IMR-90 (cell line): ENCODE measurements at regions not wholly inside any gene's neighbourhood (a gene's known extent, or its start where the extent isn't known, plus 50 kb on each side); places are given as distances from the start of the nearest gene placed in this dataset.

Experiments
- ATAC-seq: fragments of 200-7000 bp; cut with Tn5 transposase; 2 replicates; pipeline ENCODE4 v1.9.1; 2020; ENCODE audit warnings: low read depth, mild to moderate bottlenecking, moderate library complexity
- BruUV-seq: library from RNA; stranded (reverse); fragments of 400-500 nt; replicated peaks from 2 replicates; lab custom pipeline; 2021; lab: Mats Ljungman, UMichigan
- CTCF ChIA-PET: fragments of 300-600 bp; formaldehyde crosslinking; extraction: SDS; loops from one replicate; lab custom pipeline; 2021; ENCODE audit warnings: antibody characterized with exemption; lab: Yijun Ruan, JAX
- POLR2A ChIA-PET: fragments of 300-600 bp; sonication (Branson Sonifier 250); formaldehyde crosslinking; loops from one replicate; lab custom pipeline; 2022; ENCODE audit warnings: antibody characterized with exemption; ENCODE audit not compliant: unreplicated experiment; lab: Charles Lee
- DNase-seq: peaks from one replicate; pipeline ENCODE4 v3.0.0; 2013
- H2AFZ ChIP-seq: replicated peaks from 2 replicates; pipeline ENCODE3; 2013; ENCODE audit warnings: low read length, mild to moderate bottlenecking; ENCODE audit not compliant: poor library complexity
- H2AK5ac ChIP-seq: 2 replicates; pipeline ENCODE4 v1.6.1; 2013; ENCODE audit warnings: low read depth, low read length, inconsistent platforms
- H2AK9ac ChIP-seq: replicated peaks from 2 replicates; pipeline ENCODE3; 2013; ENCODE audit warnings: mild to moderate bottlenecking, low read depth, low read length, moderate library complexity; ENCODE audit not compliant: poor library complexity
- H2BK120ac ChIP-seq: 2 replicates; pipeline ENCODE4 v1.6.1; 2013; ENCODE audit warnings: low read depth, low read length, inconsistent platforms
- H2BK15ac ChIP-seq: 3 replicates; pipeline ENCODE4 v1.6.1; 2013; ENCODE audit warnings: low read depth, low read length, inconsistent platforms
- H2BK20ac ChIP-seq: 2 replicates; pipeline ENCODE4 v1.6.1; 2013; ENCODE audit warnings: low read depth, mild to moderate bottlenecking, inconsistent platforms, low read length, moderate library complexity
- H2BK5ac ChIP-seq: 2 replicates; pipeline ENCODE4 v1.6.1; 2013; ENCODE audit warnings: mild to moderate bottlenecking, low read depth, low read length, inconsistent platforms; ENCODE audit not compliant: poor library complexity, severe bottlenecking
- H3K14ac ChIP-seq: replicated peaks from 2 replicates; pipeline ENCODE4 v1.6.1; 2013; ENCODE audit warnings: low read depth, low read length, inconsistent platforms
- H3K18ac ChIP-seq: 2 replicates; pipeline ENCODE4 v1.6.1; 2013; ENCODE audit warnings: low read depth, low read length, control low read depth
- H3K23ac ChIP-seq: 2 replicates; pipeline ENCODE4 v1.6.1; 2013; ENCODE audit warnings: low read depth, low read length, inconsistent platforms
- H3K27ac ChIP-seq: 2 replicates; pipeline ENCODE4 v1.5.1; 2013; ENCODE audit warnings: mild to moderate bottlenecking, control low read depth, low read length; ENCODE audit not compliant: insufficient read depth
- H3K27me3 ChIP-seq: 2 replicates; pipeline ENCODE4 v1.6.1; 2013; ENCODE audit warnings: low read length; ENCODE audit not compliant: control insufficient read depth, insufficient read depth
- H3K36me3 ChIP-seq: 2 replicates; pipeline ENCODE4 v1.6.1; 2013; ENCODE audit warnings: low read length, mixed read lengths; ENCODE audit not compliant: control insufficient read depth, insufficient read depth
- H3K4ac ChIP-seq: 2 replicates; pipeline ENCODE4 v1.6.1; 2013; ENCODE audit warnings: low read depth, low read length, inconsistent platforms
- H3K4me1 ChIP-seq: 2 replicates; pipeline ENCODE4 v1.6.1; 2013; ENCODE audit warnings: low read length, mixed read lengths; ENCODE audit not compliant: control insufficient read depth, insufficient read depth
- H3K4me2 ChIP-seq: 2 replicates; pipeline ENCODE4 v1.6.1; 2013; ENCODE audit warnings: low read depth, mild to moderate bottlenecking, control low read depth, low read length, moderate library complexity
- H3K4me3 ChIP-seq: 2 replicates; pipeline ENCODE4 v1.5.1; 2013; ENCODE audit warnings: low read depth, mild to moderate bottlenecking, control low read depth, low read length, moderate library complexity; ENCODE audit not compliant: insufficient read depth
- H3K56ac ChIP-seq: 2 replicates; pipeline ENCODE4 v1.6.1; 2013; ENCODE audit warnings: low read length, inconsistent platforms; ENCODE audit not compliant: insufficient read depth; ENCODE audit errors: extremely low read depth
- H3K79me1 ChIP-seq, 2 experiments: 2 replicates each; pipeline ENCODE4 v1.6.1; 2013; ENCODE audit warnings: low read length in 2 of 2, inconsistent platforms in 1 of 2, low read depth in 1 of 2
- H3K9ac ChIP-seq: 2 replicates; pipeline ENCODE4 v1.6.1; 2013; ENCODE audit warnings: low read depth, low read length, control low read depth
- H3K9me1 ChIP-seq: 2 replicates; pipeline ENCODE4 v1.6.1; 2013; ENCODE audit warnings: low read length, inconsistent platforms; ENCODE audit not compliant: insufficient read depth
- H3K9me3 ChIP-seq: 2 replicates; pipeline ENCODE4 v1.6.1; 2013; ENCODE audit warnings: low read length; ENCODE audit not compliant: control insufficient read depth, insufficient read depth
- H4K20me1 ChIP-seq: 2 replicates; pipeline ENCODE4 v1.6.1; 2013; ENCODE audit warnings: low read length, inconsistent platforms; ENCODE audit not compliant: insufficient read depth
- H4K5ac ChIP-seq: 2 replicates; pipeline ENCODE4 v1.6.1; 2013; ENCODE audit warnings: mild to moderate bottlenecking, low read depth, low read length, control low read depth
- H4K8ac ChIP-seq, 2 experiments: 2 replicates each; pipeline ENCODE4 v1.6.1; 2013; ENCODE audit warnings: low read depth in 2 of 2, low read length in 2 of 2, control low read depth in 1 of 2, inconsistent platforms in 1 of 2
- H4K91ac ChIP-seq: 2 replicates; pipeline ENCODE4 v1.6.1; 2013; ENCODE audit warnings: low read depth, low read length, inconsistent platforms; ENCODE audit not compliant: insufficient read depth
- BHLHE40 ChIP-seq: fragments of 150-350 bp; IDR thresholded peaks from 2 replicates; pipeline ENCODE4 v1.6.1; 2016; ENCODE audit warnings: mild to moderate bottlenecking, low read depth, low read length
- CEBPB ChIP-seq: IDR thresholded peaks from 2 replicates; pipeline ENCODE4 v1.6.1; 2012; ENCODE audit warnings: low read depth, low read length, improper control_type of control experiment
- CHD1 ChIP-seq: IDR thresholded peaks from 2 replicates; pipeline ENCODE4 v1.6.1; 2012; ENCODE audit warnings: low read depth, low read length, improper control_type of control experiment
- FOS ChIP-seq: fragments of 150-350 bp; IDR thresholded peaks from 2 replicates; pipeline ENCODE4 v1.6.1; 2016; ENCODE audit warnings: low read depth, low read length
- MAFK ChIP-seq: IDR thresholded peaks from 2 replicates; pipeline ENCODE4 v1.6.1; 2012; ENCODE audit warnings: low read depth, low read length, improper control_type of control experiment
- MAZ ChIP-seq: IDR thresholded peaks from 2 replicates; pipeline ENCODE4 v1.6.1; 2012; ENCODE audit warnings: low read depth, mild to moderate bottlenecking, low read length, improper control_type of control experiment, moderate library complexity, borderline replicate concordance
- MXI1 ChIP-seq: IDR thresholded peaks from 2 replicates; pipeline ENCODE4 v1.6.1; 2012; ENCODE audit warnings: low read depth, mild to moderate bottlenecking, low read length, moderate library complexity, borderline replicate concordance
- NFE2L2 ChIP-seq: fragments of 150-350 bp; IDR thresholded peaks from 2 replicates; pipeline ENCODE4 v1.6.1; 2016; ENCODE audit warnings: low read depth, mild to moderate bottlenecking, low read length
- POLR2A ChIP-seq: IDR thresholded peaks from 2 replicates; pipeline ENCODE4 v1.6.1; 2012; ENCODE audit warnings: mild to moderate bottlenecking, low read depth, low read length
- RAD21 ChIP-seq: IDR thresholded peaks from 2 replicates; pipeline ENCODE4 v1.6.1; 2012; ENCODE audit warnings: low read length, improper control_type of control experiment
- RCOR1 ChIP-seq: IDR thresholded peaks from 2 replicates; pipeline ENCODE4 v1.6.1; 2012; ENCODE audit warnings: mild to moderate bottlenecking, low read length, improper control_type of control experiment; ENCODE audit not compliant: insufficient replicate concordance
- RFX5 ChIP-seq: IDR thresholded peaks from 2 replicates; pipeline ENCODE4 v1.8.0; 2012; ENCODE audit warnings: low read depth, mild to moderate bottlenecking, low read length, moderate library complexity
- SMC3 ChIP-seq: fragments of 150-350 bp; IDR thresholded peaks from 2 replicates; pipeline ENCODE4 v1.6.1; 2016; ENCODE audit warnings: low read depth, mild to moderate bottlenecking, antibody characterized with exemption, low read length, moderate library complexity
- WGBS, 2 experiments: methylation state at CpG; one replicate each; pipeline versions ENCODE4 v1.1.5 to v1.1.7; 2013; ENCODE audit warnings: missing lambda C conversion rate in 2 of 2; ENCODE audit not compliant: insufficient read length in 1 of 2; ENCODE audit errors: extremely low coverage in 2 of 2; 5-methylcytosine and 5-hydroxymethylcytosine counted together
- dilution Hi-C: fragments of 300-500 bp; cut with HindIII; formaldehyde crosslinking; loops from one replicate; pipeline ENCODE4 v1.14.3; 2018; ENCODE audit warnings: low sequenced_read_pairs; ENCODE audit not compliant: unreplicated experiment
- in situ Hi-C: fragments of 300-500 bp; cut with MboI; formaldehyde crosslinking; loops from 3 replicates; pipeline ENCODE4 v1.14.3; 2019; ENCODE audit warnings: low sequenced_read_pairs, inconsistent platforms, mixed read lengths
- intact Hi-C: fragments of 100-400 bp; cut with micrococcal nuclease; formaldehyde crosslinking; loops from 2 replicates; pipeline ENCODE4 v1.10.0; 2022
- TF ChIP-seq, protein P1 (sequence below): fragments of 150-350 bp; IDR thresholded peaks from 2 replicates; pipeline ENCODE4 v1.6.1; 2016; ENCODE audit warnings: low read depth, mild to moderate bottlenecking, low read length, moderate library complexity, borderline replicate concordance
- TF ChIP-seq, protein P2 (sequence below): fragments of 150-350 bp; IDR thresholded peaks from 2 replicates; pipeline ENCODE4 v1.6.1; 2017; ENCODE audit warnings: mild to moderate bottlenecking, antibody characterized with exemption, low read length, low read depth
- TF ChIP-seq, protein P3 (sequence below): conservative IDR thresholded peaks from 2 replicates; pipeline ENCODE4 v1.5.1; 2012; ENCODE audit warnings: mild to moderate bottlenecking, low read depth, low read length, improper control_type of control experiment

DNA sequence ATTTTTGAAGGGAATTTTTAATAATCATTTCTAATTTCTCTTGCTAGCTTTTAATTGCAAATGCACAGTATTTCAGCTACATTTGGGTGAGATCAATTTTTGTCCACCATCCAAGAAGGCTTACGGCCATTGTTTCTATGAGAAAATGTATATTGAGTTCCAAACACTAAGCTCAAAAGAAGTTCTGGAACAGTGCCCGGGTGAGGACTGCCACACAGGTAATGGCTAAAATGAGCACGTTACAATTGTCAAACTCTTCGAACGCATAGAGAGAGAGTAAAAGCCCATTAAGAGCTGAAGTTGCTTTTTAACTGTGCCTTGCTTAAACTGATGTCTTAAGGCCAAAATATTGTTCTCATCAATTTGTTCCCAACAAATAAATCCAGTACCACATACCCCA lies 755.0 kb downstream of the DIAPH3 start:
- no peak overlapping the region for H2BK20ac ChIP-seq
- DNase-seq (no peak), ATAC-seq (no peak)
- H4K5ac ChIP-seq, result no peak overlapping the region
- H3K18ac ChIP-seq, result no peak overlapping the region
- no peak overlapping the region for H4K8ac ChIP-seq
- 94% methylated on average over 3 of the region's 5 CpGs; no CpG with 5 or more reads in 1 of the 2 experiments for WGBS, 2 experiments
- no peak overlapping the region for H4K91ac ChIP-seq
- H3K56ac ChIP-seq, result no peak overlapping the region
- H2BK5ac ChIP-seq, result no peak overlapping the region
- H3K4me1 ChIP-seq, result no peaks in the 10 kb centered on the region
- no peaks in the 10 kb centered on the region for H3K27me3 ChIP-seq
- BruUV-seq, result no TSS peak
- H3K4me3 ChIP-seq, result no peak overlapping the region
- no peak overlapping the region for H2AK5ac ChIP-seq
- in situ Hi-C loops, result no loop called here
- dilution Hi-C loops, result no loop called here
- no peaks in the 10 kb centered on the region for H3K9me1 ChIP-seq
- H3K36me3 ChIP-seq, result no peaks in the 10 kb centered on the region
- no peak overlapping the region for H3K27ac ChIP-seq
- intact Hi-C loops, result no loop called here
- CTCF ChIA-PET, result no interaction called here
- no peak overlapping the region for H2AFZ ChIP-seq
- H4K20me1 ChIP-seq, result no peaks in the 10 kb centered on the region
- TF ChIP-seq SMC3 (no peak), CHD1 (no peak), MAZ (no peak), CEBPB (no peak), MAFK (no peak), RAD21 (no peak), RCOR1 (no peak), FOS (no peak), BHLHE40 (no peak), MXI1 (no peak), NFE2L2 (no peak), POLR2A (no peak), RFX5 (no peak)
- TF ChIP-seq, protein P1, sequence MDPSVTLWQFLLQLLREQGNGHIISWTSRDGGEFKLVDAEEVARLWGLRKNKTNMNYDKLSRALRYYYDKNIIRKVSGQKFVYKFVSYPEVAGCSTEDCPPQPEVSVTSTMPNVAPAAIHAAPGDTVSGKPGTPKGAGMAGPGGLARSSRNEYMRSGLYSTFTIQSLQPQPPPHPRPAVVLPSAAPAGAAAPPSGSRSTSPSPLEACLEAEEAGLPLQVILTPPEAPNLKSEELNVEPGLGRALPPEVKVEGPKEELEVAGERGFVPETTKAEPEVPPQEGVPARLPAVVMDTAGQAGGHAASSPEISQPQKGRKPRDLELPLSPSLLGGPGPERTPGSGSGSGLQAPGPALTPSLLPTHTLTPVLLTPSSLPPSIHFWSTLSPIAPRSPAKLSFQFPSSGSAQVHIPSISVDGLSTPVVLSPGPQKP, result no peak
- TF ChIP-seq, protein P2, sequence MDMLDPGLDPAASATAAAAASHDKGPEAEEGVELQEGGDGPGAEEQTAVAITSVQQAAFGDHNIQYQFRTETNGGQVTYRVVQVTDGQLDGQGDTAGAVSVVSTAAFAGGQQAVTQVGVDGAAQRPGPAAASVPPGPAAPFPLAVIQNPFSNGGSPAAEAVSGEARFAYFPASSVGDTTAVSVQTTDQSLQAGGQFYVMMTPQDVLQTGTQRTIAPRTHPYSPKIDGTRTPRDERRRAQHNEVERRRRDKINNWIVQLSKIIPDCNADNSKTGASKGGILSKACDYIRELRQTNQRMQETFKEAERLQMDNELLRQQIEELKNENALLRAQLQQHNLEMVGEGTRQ, result no peak
- TF ChIP-seq, protein P3, sequence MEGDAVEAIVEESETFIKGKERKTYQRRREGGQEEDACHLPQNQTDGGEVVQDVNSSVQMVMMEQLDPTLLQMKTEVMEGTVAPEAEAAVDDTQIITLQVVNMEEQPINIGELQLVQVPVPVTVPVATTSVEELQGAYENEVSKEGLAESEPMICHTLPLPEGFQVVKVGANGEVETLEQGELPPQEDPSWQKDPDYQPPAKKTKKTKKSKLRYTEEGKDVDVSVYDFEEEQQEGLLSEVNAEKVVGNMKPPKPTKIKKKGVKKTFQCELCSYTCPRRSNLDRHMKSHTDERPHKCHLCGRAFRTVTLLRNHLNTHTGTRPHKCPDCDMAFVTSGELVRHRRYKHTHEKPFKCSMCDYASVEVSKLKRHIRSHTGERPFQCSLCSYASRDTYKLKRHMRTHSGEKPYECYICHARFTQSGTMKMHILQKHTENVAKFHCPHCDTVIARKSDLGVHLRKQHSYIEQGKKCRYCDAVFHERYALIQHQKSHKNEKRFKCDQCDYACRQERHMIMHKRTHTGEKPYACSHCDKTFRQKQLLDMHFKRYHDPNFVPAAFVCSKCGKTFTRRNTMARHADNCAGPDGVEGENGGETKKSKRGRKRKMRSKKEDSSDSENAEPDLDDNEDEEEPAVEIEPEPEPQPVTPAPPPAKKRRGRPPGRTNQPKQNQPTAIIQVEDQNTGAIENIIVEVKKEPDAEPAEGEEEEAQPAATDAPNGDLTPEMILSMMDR, result no peak
- H3K4me2 ChIP-seq, result no peak overlapping the region
- no peak overlapping the region for H3K23ac ChIP-seq
- H2AK9ac ChIP-seq, result no peak overlapping the region
- no peak overlapping the region for H3K4ac ChIP-seq
- H3K79me1 ChIP-seq, result no peaks in the 10 kb centered on the region
- peaks cover 5% of the 10 kb centered on the region; the same call in 1 of the 2 replicates for H3K9me3 ChIP-seq
- H2BK120ac ChIP-seq, result no peak overlapping the region
- POLR2A ChIA-PET, result no interaction called here
- H3K14ac ChIP-seq, result no peak overlapping the region
- H2BK15ac ChIP-seq, result no peak overlapping the region
- H3K9ac ChIP-seq, result no peak overlapping the region
